ENCODE measurements at regions not wholly inside any gene's neighbourhood (a gene's known extent, or its start where the extent isn't known, plus 50 kb on each side); places are given as distances from the start of the nearest gene placed in this dataset.
"Not testable (repeated sequence)": the region's sequence is repeated elsewhere in the genome, so short reads cannot be mapped to it uniquely, and the experiment has no call there.

- DNase-seq: no peak
Measured at GRCh38 chr11:100585728-100586127, 101.4 kb upstream of the ARHGAP42 start.

- DNase-seq: no peak
Measured at GRCh38 chr11:100586361-100587101, 100.6 kb upstream of the ARHGAP42 start.

GRCh38 chr11:100592619-100593260, 94.3 kb upstream of the ARHGAP42 start:
- DNase-seq: no peak

- no peak for DNase-seq
Measured at GRCh38 chr11:100593291-100593690, 93.8 kb upstream of the ARHGAP42 start.

GRCh38 chr11:100594320-100594719, 92.8 kb upstream of the ARHGAP42 start:
- no peak for DNase-seq

- DNase-seq: no peak
Measured at GRCh38 chr11:100600941-100601340, 86.1 kb upstream of the ARHGAP42 start.

- no peak for DNase-seq
Measured at GRCh38 chr11:100602716-100603115, 84.4 kb upstream of the ARHGAP42 start.

GRCh38 chr11:100607761-100608160, 79.3 kb upstream of the ARHGAP42 start:
- not testable (repeated sequence) for DNase-seq

GRCh38 chr11:100612766-100613165, 74.3 kb upstream of the ARHGAP42 start:
- DNase-seq: no peak

GRCh38 chr11:100618914-100619313, 68.2 kb upstream of the ARHGAP42 start:
- DNase-seq: no peak

GRCh38 chr11:100619484-100619883, 67.6 kb upstream of the ARHGAP42 start:
- no peak for DNase-seq

- DNase-seq: no peak
Measured at GRCh38 chr11:100622404-100622803, 64.7 kb upstream of the ARHGAP42 start.

- DNase-seq: no peak
Measured at GRCh38 chr11:100624346-100624745, 62.7 kb upstream of the ARHGAP42 start.

GRCh38 chr11:100625041-100625440, 62.0 kb upstream of the ARHGAP42 start:
- no peak for DNase-seq

GRCh38 chr11:100629671-100630070, 57.4 kb upstream of the ARHGAP42 start:
- no peak for DNase-seq

- no peak for DNase-seq
Measured at GRCh38 chr11:100630898-100631297, 56.2 kb upstream of the ARHGAP42 start.

GRCh38 chr11:100631316-100631715, 55.8 kb upstream of the ARHGAP42 start:
- no peak for DNase-seq

- DNase-seq: peak; percentile 66
Measured at GRCh38 chr11:100632941-100633452, 54.1 kb upstream of the ARHGAP42 start.

- DNase-seq: no peak
Measured at GRCh38 chr11:100635194-100635593, 51.9 kb upstream of the ARHGAP42 start.

GRCh38 chr11:100636536-100636935, 50.6 kb upstream of the ARHGAP42 start:
- no peak for DNase-seq

Data from left hindlimb (tissue), 1 donor.